HG02970 (cell line): ENCODE measurements at regions not wholly inside any gene's neighbourhood (a gene's known extent, or its start where the extent isn't known, plus 50 kb on each side); places are given as distances from the start of the nearest gene placed in this dataset.

ENCODE experiments used
- ATAC-seq: cut with Tn5 transposase; IDR thresholded peaks from one replicate; pipeline ENCODE4 v1.9.1; 2021; ENCODE audit warnings: mild to moderate bottlenecking, moderate library complexity, moderate number of reproducible peaks; ENCODE audit not compliant: unreplicated experiment, low FRiP score

GRCh38 chr1:229022595-229023333 is 248.1 kb upstream of the RAB4A start:
- no peak for ATAC-seq

- ATAC-seq: no peak
Observed at GRCh38 chr1:229023651-229024300, 247.1 kb upstream of the RAB4A start.

- ATAC-seq: no peak
Observed at GRCh38 chr1:229024528-229025130, 246.3 kb upstream of the RAB4A start.

GRCh38 chr1:229025576-229025975 is 245.3 kb upstream of the RAB4A start:
- ATAC-seq: no peak

GRCh38 chr1:229027158-229027557 is 243.8 kb upstream of the RAB4A start:
- ATAC-seq: no peak

- ATAC-seq: no peak
Observed at GRCh38 chr1:229027622-229028182, 243.2 kb upstream of the RAB4A start.

- ATAC-seq: no peak
Observed at GRCh38 chr1:229028544-229028943, 242.4 kb upstream of the RAB4A start.

- no peak for ATAC-seq
Observed at GRCh38 chr1:229028987-229029878, 241.7 kb upstream of the RAB4A start.

- ATAC-seq: no peak
Observed at GRCh38 chr1:229029879-229030235, 241.1 kb upstream of the RAB4A start.

- no peak for ATAC-seq
Observed at GRCh38 chr1:229030630-229031029, 240.3 kb upstream of the RAB4A start.

GRCh38 chr1:229031061-229031460 is 239.8 kb upstream of the RAB4A start:
- no peak for ATAC-seq

- ATAC-seq: no peak
Observed at GRCh38 chr1:229031481-229032341, 239.2 kb upstream of the RAB4A start.

- ATAC-seq: no peak
Observed at GRCh38 chr1:229032375-229032774, 238.5 kb upstream of the RAB4A start.

GRCh38 chr1:229033480-229033879 is 237.4 kb upstream of the RAB4A start:
- ATAC-seq: no peak

- no peak for ATAC-seq
Observed at GRCh38 chr1:229034342-229034741, 236.6 kb upstream of the RAB4A start.

GRCh38 chr1:229035054-229035747 is 235.7 kb upstream of the RAB4A start:
- peak; percentile 77 for ATAC-seq

- ATAC-seq: no peak
Observed at GRCh38 chr1:229035748-229036082, 235.2 kb upstream of the RAB4A start.

GRCh38 chr1:229037806-229038405 is 233.0 kb upstream of the RAB4A start:
- no peak for ATAC-seq
